ENCODE measurements at regions not wholly inside any gene's neighbourhood (a gene's known extent, or its start where the extent isn't known, plus 50 kb on each side); places are given as distances from the start of the nearest gene placed in this dataset.

GRCh38 chr4:130705023-130705422 lies 1609.1 kb downstream of the C4orf33 start:
- TF ChIP-seq CTCF (IDR thresholded peaks at IDR 0.05; ENCODE audit: low read depth, low read length) (no peak), POLR2A (IDR thresholded peaks at IDR 0.05; ENCODE audit: extremely low read depth, insufficient read length) (no peak)
- TF ChIP-seq, protein P1, sequence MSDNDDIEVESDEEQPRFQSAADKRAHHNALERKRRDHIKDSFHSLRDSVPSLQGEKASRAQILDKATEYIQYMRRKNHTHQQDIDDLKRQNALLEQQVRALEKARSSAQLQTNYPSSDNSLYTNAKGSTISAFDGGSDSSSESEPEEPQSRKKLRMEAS (IDR thresholded peaks at IDR 0.05; ENCODE audit: low read depth, low read length), result no peak
